Esophagus muscularis mucosa (tissue), 4 donors: ENCODE measurements at regions not wholly inside any gene's neighbourhood (a gene's known extent, or its start where the extent isn't known, plus 50 kb on each side); places are given as distances from the start of the nearest gene placed in this dataset.
A peak's percentile ranks its signal among the peaks of the same experiment; 100 is the strongest.

Experiments used
- DNase-seq: peaks from one replicate; pipeline ENCODE4 v3.0.0-alpha.2; 2017; ENCODE audit errors: extremely low spot score
- H3K27ac ChIP-seq, 4 donors: fragments of 200-600 bp; sonication (generic); replicated peaks in 1 of 4; 1 replicate in 3 of 4; 2 replicates in 1 of 4; pipeline ENCODE4 v1.5.1; 2016 to 2019; ENCODE audit warnings: mild to moderate bottlenecking in 1 of 4
- H3K27me3 ChIP-seq, 4 donors: fragments of 200-600 bp; sonication (generic); one replicate each; pipeline versions ENCODE4 v1.5.1 to v1.6.0; 2016 to 2019
- H3K36me3 ChIP-seq, 4 donors: fragments of 200-600 bp; sonication (generic); one replicate each; pipeline ENCODE4 v1.5.1; 2016 to 2019
- H3K4me1 ChIP-seq, 4 donors: fragments of 200-600 bp; sonication (generic); one replicate each; pipeline ENCODE4 v1.5.1; 2016 to 2019
- H3K4me3 ChIP-seq, 4 donors: fragments of 200-600 bp; sonication (generic); 1 replicate in 2 of 4; 2 replicates in 2 of 4; pipeline ENCODE4 v1.5.1; 2016 to 2019; ENCODE audit warnings: mild to moderate bottlenecking in 4 of 4, moderate library complexity in 1 of 4
- H3K9me3 ChIP-seq, 4 donors: fragments of 200-600 bp; sonication (generic); 1 replicate in 3 of 4; 2 replicates in 1 of 4; pipeline ENCODE4 v1.5.1; 2016 to 2019
- CTCF ChIP-seq, 3 experiments: fragments of 200-600 bp in 2 of 3; fragments of 450-650 bp in 1 of 3; sonication (generic) in 2 of 3; IDR thresholded peaks; one replicate each; pipeline ENCODE4 v1.5.1; 2017 to 2019; ENCODE audit warnings: antibody characterized with exemption in 3 of 3, mild to moderate bottlenecking in 2 of 3, moderate library complexity in 1 of 3
- EP300 ChIP-seq: sonication (generic); formaldehyde crosslinking; IDR thresholded peaks from one replicate; pipeline ENCODE4 v1.6.1; 2017; ENCODE audit warnings: antibody characterized with exemption
- POLR2A ChIP-seq: fragments of 450-650 bp; IDR thresholded peaks from one replicate; pipeline ENCODE4 v1.6.1; 2017; ENCODE audit warnings: antibody characterized with exemption, moderate library complexity, mild to moderate bottlenecking, low read depth
- POLR2AphosphoS5 ChIP-seq, 2 donors: sonication (generic); formaldehyde crosslinking; IDR thresholded peaks; one replicate each; pipeline ENCODE4 v1.6.1; 2017; ENCODE audit warnings: antibody characterized with exemption in 2 of 2
- WGBS: methylation state at CpG from one replicate; pipeline ENCODE4 v1.1.5; 2018; 5-methylcytosine and 5-hydroxymethylcytosine counted together
- intact Hi-C: fragments of 100-400 bp; cut with DNase I; formaldehyde crosslinking; loops from one replicate; pipeline ENCODE4 v1.15.1; 2023

GRCh38 chr22:27238935-27239510 lies 562.5 kb downstream of the MN1 start:
- Histone ChIP-seq H3K27me3 (no peaks in the 10 kb centered on the region), H3K4me1 (peaks cover 5 to 33% (median 25%) of the 10 kb centered on the region in 4 donors), H3K36me3 (no peaks in the 10 kb centered on the region), H3K9me3 (no peaks in the 10 kb centered on the region), H3K27ac (no peak overlapping the region), H3K4me3 (no peak overlapping the region)
- TF ChIP-seq POLR2A (no peak), EP300 (no peak), POLR2AphosphoS5 (IDR thresholded peaks at IDR 0.05) (peak; percentile 45 to 60), CTCF (IDR thresholded peaks at IDR 0.05) (no peak)
- 44% methylated on average over 4 of the region's 10 CpGs for WGBS
- intact Hi-C loops: no loop called here
- no peak for DNase-seq

DNA sequence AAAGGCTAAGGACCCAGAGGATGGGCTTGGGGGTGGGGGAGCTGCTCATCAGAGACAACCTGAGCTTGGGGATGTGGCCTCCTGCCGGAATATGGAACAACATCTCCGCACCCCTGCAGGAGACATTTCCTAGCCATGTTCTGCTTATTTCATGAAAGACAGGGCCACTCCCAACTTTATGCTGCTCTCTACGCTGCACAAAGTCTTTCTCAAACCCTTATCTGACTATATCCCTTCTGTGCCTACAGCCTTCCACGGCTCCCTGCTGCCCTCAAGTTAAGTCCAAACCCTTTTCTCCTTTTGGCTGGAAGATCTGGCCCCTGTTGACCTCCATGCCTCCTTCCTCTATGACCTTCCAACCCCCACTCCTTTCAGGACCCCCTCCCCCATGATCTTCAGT lies 562.0 kb downstream of the MN1 start:
- no peaks in the 10 kb centered on the region for H3K27me3 ChIP-seq
- DNase-seq: no peak
- TF ChIP-seq POLR2AphosphoS5 (IDR thresholded peaks at IDR 0.05): no peak
- TF ChIP-seq EP300: no peak
- no peak for TF ChIP-seq CTCF (IDR thresholded peaks at IDR 0.05)
- TF ChIP-seq POLR2A: no peak
- peaks cover 5 to 33% (median 25%) of the 10 kb centered on the region in 4 donors for H3K4me1 ChIP-seq
- H3K4me3 ChIP-seq: no peak overlapping the region
- no peaks in the 10 kb centered on the region for H3K36me3 ChIP-seq
- WGBS: 81% methylated on average over 2 of the region's 4 CpGs
- no peaks in the 10 kb centered on the region for H3K9me3 ChIP-seq
- no peak overlapping the region for H3K27ac ChIP-seq
- intact Hi-C loops: no loop called here

- no peak overlapping the region for H3K4me3 ChIP-seq
- no peaks in the 10 kb centered on the region for H3K27me3 ChIP-seq
- H3K9me3 ChIP-seq: no peaks in the 10 kb centered on the region
- intact Hi-C loops: no loop called here
- no peaks in the 10 kb centered on the region for H3K36me3 ChIP-seq
- DNase-seq: no peak
- no peak overlapping the region for H3K27ac ChIP-seq
- peaks cover 5 to 33% (median 25%) of the 10 kb centered on the region in 4 donors for H3K4me1 ChIP-seq
- 56% methylated on average over 4 of the region's 5 CpGs for WGBS
- TF ChIP-seq POLR2A: no peak
- no peak for TF ChIP-seq CTCF (IDR thresholded peaks at IDR 0.05)
- TF ChIP-seq POLR2AphosphoS5 (IDR thresholded peaks at IDR 0.05): no peak
- no peak for TF ChIP-seq EP300
Measured at GRCh38 chr22:27240298-27241075, 561.1 kb downstream of the MN1 start.

GRCh38 chr22:27241430-27242321 lies 559.9 kb downstream of the MN1 start:
- Histone ChIP-seq H3K4me3 (no peak overlapping the region), H3K27ac (peak overlapping the region; percentile 23 to 60 (median 28)), H3K27me3 (no peaks in the 10 kb centered on the region), H3K36me3 (no peaks in the 10 kb centered on the region), H3K9me3 (no peaks in the 10 kb centered on the region), H3K4me1 (peaks cover 5 to 33% (median 25%) of the 10 kb centered on the region in 4 donors)
- 59% methylated on average over 5 of the region's 8 CpGs for WGBS
- intact Hi-C loops: no loop called here
- TF ChIP-seq POLR2A: no peak
- no peak for TF ChIP-seq CTCF (IDR thresholded peaks at IDR 0.05)
- no peak for TF ChIP-seq POLR2AphosphoS5 (IDR thresholded peaks at IDR 0.05)
- TF ChIP-seq EP300: no peak
- DNase-seq: no peak
